PC-3 (cell line): ENCODE measurements at regions not wholly inside any gene's neighbourhood (a gene's known extent, or its start where the extent isn't known, plus 50 kb on each side); places are given as distances from the start of the nearest gene placed in this dataset.
"Not testable (repeated sequence)": the region's sequence is repeated elsewhere in the genome, so short reads cannot be mapped to it uniquely, and the experiment has no call there.

Experiments
- ATAC-seq: fragments of 200-7000 bp; cut with Tn5 transposase; 2 replicates; pipeline ENCODE4 v1.9.1; 2020; ENCODE audit warnings: mild to moderate bottlenecking, moderate library complexity
- BruUV-seq: library from RNA; stranded (reverse); fragments of 400-500 nt; replicated peaks from 2 replicates; lab custom pipeline; 2021; lab: Mats Ljungman, UMichigan
- CTCF ChIA-PET: fragments of 300-600 bp; sonication (Branson Sonifier 250); formaldehyde crosslinking; loops from one replicate; lab custom pipeline; 2022; ENCODE audit warnings: antibody characterized with exemption; lab: Charles Lee
- POLR2A ChIA-PET: fragments of 300-600 bp; sonication (Branson Sonifier 250); formaldehyde crosslinking; loops from one replicate; lab custom pipeline; 2022; ENCODE audit warnings: antibody characterized with exemption; ENCODE audit not compliant: unreplicated experiment; lab: Charles Lee
- DNase-seq: peaks from one replicate; pipeline ENCODE4 v3.0.0-alpha.2; 2015
- H2AFZ ChIP-seq: fragments of 300-600 bp; sonication (generic); 2 replicates; pipeline ENCODE4 v1.6.0; 2016; ENCODE audit warnings: antibody characterized with exemption, low read length
- H3F3A ChIP-seq: fragments of 300-600 bp; sonication (generic); one replicate; pipeline ENCODE4 v1.6.0; 2017; ENCODE audit warnings: antibody characterized with exemption, low read length, control low read depth, mild to moderate bottlenecking; ENCODE audit not compliant: unreplicated experiment
- H3K27ac ChIP-seq: fragments of 300-600 bp; sonication (generic); 2 replicates; pipeline ENCODE4 v1.5.1; 2016; ENCODE audit warnings: mild to moderate bottlenecking, low read length
- H3K27me3 ChIP-seq: fragments of 300-600 bp; sonication (generic); 2 replicates; pipeline ENCODE4 v1.6.1; 2016; ENCODE audit warnings: low read length, mixed read lengths
- H3K36me3 ChIP-seq: fragments of 300-600 bp; sonication (generic); 2 replicates; pipeline ENCODE4 v1.6.1; 2016; ENCODE audit warnings: low read depth, mixed run types, low read length, mixed read lengths
- H3K4me1 ChIP-seq: fragments of 300-600 bp; sonication (generic); 2 replicates; pipeline ENCODE4 v1.5.1; 2016; ENCODE audit warnings: low read length; ENCODE audit not compliant: insufficient read depth
- H3K4me2 ChIP-seq: fragments of 300-600 bp; sonication (generic); 2 replicates; pipeline ENCODE4 v1.6.0; 2016; ENCODE audit warnings: low read length
- H3K4me3 ChIP-seq: fragments of 300-600 bp; sonication (generic); 2 replicates; pipeline ENCODE4 v1.5.1; 2016; ENCODE audit warnings: mild to moderate bottlenecking, low read length, mixed read lengths
- H3K79me2 ChIP-seq: fragments of 300-600 bp; sonication (generic); 2 replicates; pipeline ENCODE4 v1.6.1; 2017; ENCODE audit warnings: low read length, mixed read lengths
- H3K9ac ChIP-seq: fragments of 300-600 bp; sonication (generic); 2 replicates; pipeline ENCODE4 v1.6.0; 2016; ENCODE audit warnings: mild to moderate bottlenecking, low read length
- H3K9me2 ChIP-seq: fragments of 300-600 bp; sonication (generic); replicated peaks from 2 replicates; pipeline ENCODE4 v1.6.1; 2016; ENCODE audit warnings: mixed run types, low read length, mixed read lengths
- H3K9me3 ChIP-seq: fragments of 300-600 bp; sonication (generic); 2 replicates; pipeline ENCODE4 v1.6.1; 2016; ENCODE audit warnings: low read length, mixed read lengths
- H4K20me1 ChIP-seq: fragments of 300-600 bp; sonication (generic); 2 replicates; pipeline ENCODE4 v1.6.1; 2016; ENCODE audit warnings: low read length, mixed read lengths
- EZH2 ChIP-seq: fragments of 300-600 bp; sonication (generic); IDR thresholded peaks from one replicate; pipeline ENCODE4 v1.6.1; 2017; ENCODE audit warnings: antibody characterized with exemption, mild to moderate bottlenecking, low read length; ENCODE audit not compliant: unreplicated experiment
- EZH2phosphoT487 ChIP-seq: fragments of 300-600 bp; sonication (generic); IDR thresholded peaks from 2 replicates; pipeline ENCODE4 v1.6.1; 2018; ENCODE audit warnings: mild to moderate bottlenecking, antibody characterized with exemption, low read length, borderline replicate concordance
- intact Hi-C: fragments of 100-400 bp; cut with micrococcal nuclease; formaldehyde crosslinking; loops from 2 replicates; pipeline ENCODE4 v1.9.0; 2023
- TF ChIP-seq, protein P1 (sequence below): fragments of 300-600 bp; sonication (generic); conservative IDR thresholded peaks from 2 replicates; pipeline ENCODE4 v1.5.1; 2017; ENCODE audit warnings: antibody characterized with exemption, low read depth, mild to moderate bottlenecking, low read length

DNA sequence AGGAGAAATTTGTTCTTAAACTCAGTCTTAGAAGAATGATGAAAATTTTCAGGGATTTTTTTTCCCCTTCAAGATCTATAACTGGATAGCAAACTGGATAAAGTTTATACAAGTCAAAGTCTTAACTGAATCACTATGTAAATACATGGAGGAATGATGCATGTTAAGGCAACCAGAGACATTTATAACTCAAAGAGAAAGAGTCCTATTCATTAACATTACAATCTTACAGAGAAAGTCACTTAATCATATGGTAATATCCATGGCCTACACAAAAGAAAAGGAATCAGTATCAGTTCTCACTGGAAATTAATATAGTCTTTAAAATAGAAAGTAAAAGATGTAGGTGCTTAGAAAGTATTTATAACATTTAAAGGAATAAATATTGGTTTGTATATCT is 869.1 kb downstream of the TBL1XR1 start:
- no peaks in the 10 kb centered on the region for H3K9me2 ChIP-seq
- H3K4me1 ChIP-seq = no peaks in the 10 kb centered on the region
- intact Hi-C loops = no loop called here
- H3F3A ChIP-seq = no peaks in the 10 kb centered on the region
- no peak overlapping the region for H3K9ac ChIP-seq
- POLR2A ChIA-PET = no interaction called here
- H3K4me2 ChIP-seq = no peak overlapping the region
- no TSS peak for BruUV-seq
- no peak overlapping the region for H2AFZ ChIP-seq
- H3K27me3 ChIP-seq = no peaks in the 10 kb centered on the region
- CTCF ChIA-PET = no interaction called here
- peak; percentile 64 for ATAC-seq
- H3K9me3 ChIP-seq = no peaks in the 10 kb centered on the region
- DNase-seq = no peak
- no peaks in the 10 kb centered on the region for H3K36me3 ChIP-seq
- no peak overlapping the region for H3K27ac ChIP-seq
- H3K4me3 ChIP-seq = no peak overlapping the region
- H3K79me2 ChIP-seq = no peaks in the 10 kb centered on the region
- H4K20me1 ChIP-seq = no peaks in the 10 kb centered on the region
- TF ChIP-seq EZH2phosphoT487 (no peak), EZH2 (no peak)
- TF ChIP-seq, protein P1, sequence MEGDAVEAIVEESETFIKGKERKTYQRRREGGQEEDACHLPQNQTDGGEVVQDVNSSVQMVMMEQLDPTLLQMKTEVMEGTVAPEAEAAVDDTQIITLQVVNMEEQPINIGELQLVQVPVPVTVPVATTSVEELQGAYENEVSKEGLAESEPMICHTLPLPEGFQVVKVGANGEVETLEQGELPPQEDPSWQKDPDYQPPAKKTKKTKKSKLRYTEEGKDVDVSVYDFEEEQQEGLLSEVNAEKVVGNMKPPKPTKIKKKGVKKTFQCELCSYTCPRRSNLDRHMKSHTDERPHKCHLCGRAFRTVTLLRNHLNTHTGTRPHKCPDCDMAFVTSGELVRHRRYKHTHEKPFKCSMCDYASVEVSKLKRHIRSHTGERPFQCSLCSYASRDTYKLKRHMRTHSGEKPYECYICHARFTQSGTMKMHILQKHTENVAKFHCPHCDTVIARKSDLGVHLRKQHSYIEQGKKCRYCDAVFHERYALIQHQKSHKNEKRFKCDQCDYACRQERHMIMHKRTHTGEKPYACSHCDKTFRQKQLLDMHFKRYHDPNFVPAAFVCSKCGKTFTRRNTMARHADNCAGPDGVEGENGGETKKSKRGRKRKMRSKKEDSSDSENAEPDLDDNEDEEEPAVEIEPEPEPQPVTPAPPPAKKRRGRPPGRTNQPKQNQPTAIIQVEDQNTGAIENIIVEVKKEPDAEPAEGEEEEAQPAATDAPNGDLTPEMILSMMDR = no peak

DNA sequence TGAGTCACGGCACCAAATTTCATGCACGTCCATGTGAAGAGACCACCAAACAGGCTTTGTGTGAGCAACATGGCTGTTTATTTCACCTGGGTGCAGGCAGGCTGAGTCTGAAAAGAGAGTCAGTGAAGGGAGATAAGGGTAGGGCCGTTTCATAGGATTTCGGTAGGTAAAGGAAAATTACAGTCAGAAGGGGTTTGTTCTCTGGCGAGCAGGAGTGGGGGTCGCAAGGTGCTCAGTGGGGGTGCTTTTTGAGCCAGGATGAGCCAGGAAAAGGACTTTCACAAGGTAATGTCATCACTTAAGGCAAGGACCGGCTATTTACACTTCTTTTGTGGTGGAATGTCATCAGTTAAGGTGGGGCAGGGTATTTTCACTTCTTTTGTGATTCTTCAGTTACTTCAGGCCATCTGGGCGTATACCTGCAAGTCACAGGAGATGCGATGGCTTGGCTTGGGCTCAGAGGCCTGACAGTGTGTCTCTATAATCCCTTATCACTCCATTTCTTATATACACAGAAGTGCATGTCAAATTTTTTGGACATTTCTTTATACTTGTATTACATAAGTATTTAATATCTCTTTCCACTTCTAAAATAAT is 870.3 kb downstream of the TBL1XR1 start:
- ATAC-seq, H3K9me3 ChIP-seq, H3K4me3 ChIP-seq, H3K27me3 ChIP-seq, DNase-seq, H2AFZ ChIP-seq, H3K27ac ChIP-seq, intact Hi-C loops, H3K4me2 ChIP-seq, H3F3A ChIP-seq, H4K20me1 ChIP-seq, H3K9me2 ChIP-seq, H3K79me2 ChIP-seq, CTCF ChIA-PET, BruUV-seq, H3K4me1 ChIP-seq, POLR2A ChIA-PET, H3K36me3 ChIP-seq, H3K9ac ChIP-seq: not testable (repeated sequence)

DNA sequence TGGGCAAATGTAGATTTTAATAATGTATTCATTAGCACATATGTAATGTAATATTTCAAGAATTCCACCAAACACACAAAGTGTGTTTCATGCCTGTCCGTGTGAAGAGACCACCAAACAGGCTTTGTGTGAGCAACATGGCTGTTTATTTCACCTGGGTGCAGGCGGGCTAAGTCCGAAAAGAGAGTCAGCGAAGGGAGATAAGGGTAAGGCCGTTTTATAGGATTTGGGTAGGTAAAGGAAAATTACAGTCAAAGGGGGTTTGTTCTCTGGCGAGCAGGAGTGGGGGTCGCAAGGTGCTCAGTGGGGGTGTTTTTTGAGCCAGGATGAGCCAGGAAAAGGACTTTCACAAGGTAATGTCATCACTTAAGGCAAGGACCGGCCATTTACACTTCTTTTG is 875.8 kb downstream of the TBL1XR1 start:
- H3K4me2 ChIP-seq, H3F3A ChIP-seq, H3K9me2 ChIP-seq, BruUV-seq, H3K79me2 ChIP-seq, H3K4me3 ChIP-seq, intact Hi-C loops, H3K4me1 ChIP-seq, H2AFZ ChIP-seq, H3K27me3 ChIP-seq, POLR2A ChIA-PET, H4K20me1 ChIP-seq, H3K36me3 ChIP-seq, DNase-seq, H3K27ac ChIP-seq, ATAC-seq, H3K9ac ChIP-seq, CTCF ChIA-PET, H3K9me3 ChIP-seq: not testable (repeated sequence)

DNA sequence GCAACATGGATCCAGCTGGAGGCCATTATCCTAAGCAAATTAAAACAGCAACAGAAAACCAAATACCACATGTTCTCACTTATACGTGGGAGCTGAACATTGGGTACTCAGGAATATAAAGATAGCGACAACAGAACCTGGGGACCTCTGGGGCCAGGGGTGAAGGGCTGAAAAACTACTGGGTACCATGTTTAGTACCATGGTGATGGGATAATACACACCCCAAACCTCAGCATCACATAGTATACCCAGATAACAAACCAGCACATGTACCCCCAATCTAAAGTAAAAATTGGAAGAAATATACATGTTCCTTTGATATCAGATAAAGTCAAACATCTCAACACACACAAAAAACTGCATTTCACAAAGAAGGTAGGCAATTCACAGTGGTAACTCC is 876.2 kb downstream of the TBL1XR1 start:
- ATAC-seq = no peak
- H3K4me2 ChIP-seq = no peak overlapping the region
- no peaks in the 10 kb centered on the region for H3K9me2 ChIP-seq
- H3K36me3 ChIP-seq = no peaks in the 10 kb centered on the region
- BruUV-seq = no TSS peak
- ChIA-PET CTCF (no interaction called here), POLR2A (no interaction called here)
- no peaks in the 10 kb centered on the region for H3K79me2 ChIP-seq
- intact Hi-C loops = no loop called here
- no peak for DNase-seq
- H3K4me3 ChIP-seq = no peak overlapping the region
- H3K27me3 ChIP-seq = no peaks in the 10 kb centered on the region
- no peak overlapping the region for H3K27ac ChIP-seq
- H3K4me1 ChIP-seq = no peaks in the 10 kb centered on the region
- H3F3A ChIP-seq = no peaks in the 10 kb centered on the region
- no peaks in the 10 kb centered on the region for H3K9me3 ChIP-seq
- no peaks in the 10 kb centered on the region for H4K20me1 ChIP-seq
- H2AFZ ChIP-seq = no peak overlapping the region
- TF ChIP-seq EZH2phosphoT487 = no peak
- TF ChIP-seq, protein P1 = no peak
- TF ChIP-seq EZH2 = no peak
- no peak overlapping the region for H3K9ac ChIP-seq
